ENCODE measurements at regions not wholly inside any gene's neighbourhood (a gene's known extent, or its start where the extent isn't known, plus 50 kb on each side); places are given as distances from the start of the nearest gene placed in this dataset.

GRCh38 chr17:12599186-12599920, 66.3 kb upstream of the MYOCD start:
- Histone ChIP-seq H3K9me2 (no peaks in the 10 kb centered on the region), H3K4me2 (no peak overlapping the region), H3K9ac (no peak overlapping the region), H3K36me3 (replicated peaks in 1 of 2; ENCODE audit: control insufficient read depth in 1 of 2, insufficient read depth in 2 of 2, low read length in 1 of 2) (no peaks in the 10 kb centered on the region), H3K4me1 (ENCODE audit: control insufficient read depth in 1 of 2, insufficient read depth in 2 of 2, low read depth in 1 of 2, low read length in 1 of 2) (no peaks in the 10 kb centered on the region), H4K20me1 (ENCODE audit: insufficient read depth) (no peaks in the 10 kb centered on the region), H3K27me3 (ENCODE audit: insufficient read depth) (peaks cover 19% of the 10 kb centered on the region), H3K4me3 (ENCODE audit: low read depth in 2 of 2, low read length in 1 of 2) (no peak overlapping the region), H3K79me2 (ENCODE audit: insufficient read depth) (no peaks in the 10 kb centered on the region), H3K27ac (ENCODE audit: low read depth in 2 of 2, low read length in 1 of 2) (no peak overlapping the region), H3K9me3 (no peaks in the 10 kb centered on the region), H2AFZ (ENCODE audit: low read depth) (no peak overlapping the region), H3F3A (replicated peaks; ENCODE audit: insufficient read depth) (no peaks in the 10 kb centered on the region)
- WGBS (ENCODE audit: low lambda C conversion rate) = 5% methylated on average over 3 of the region's 3 CpGs
- no peak for DNase-seq
- ChIA-PET POLR2A (no interaction called here), CTCF (interaction anchor here (0.9 kb wide), 1 partner anchor 25 kb away, joined by 4 read pairs; no protein-coding TSS in a partner anchor)
- no peak for TF ChIP-seq RFX5 (IDR thresholded peaks at IDR 0.05; ENCODE audit: low read length)
- no peak for TF ChIP-seq CHD2 (IDR thresholded peaks at IDR 0.05; ENCODE audit: low read length, partially characterized antibody)

- Histone ChIP-seq H3F3A (replicated peaks; ENCODE audit: insufficient read depth) (no peaks in the 10 kb centered on the region), H3K9ac (no peak overlapping the region), H3K4me2 (no peak overlapping the region), H2AFZ (ENCODE audit: low read depth) (no peak overlapping the region), H3K27me3 (ENCODE audit: insufficient read depth) (peaks cover 19% of the 10 kb centered on the region; the same call in 1 of the 2 replicates), H4K20me1 (ENCODE audit: insufficient read depth) (no peaks in the 10 kb centered on the region), H3K27ac (ENCODE audit: low read depth in 2 of 2, low read length in 1 of 2) (no peak overlapping the region), H3K79me2 (ENCODE audit: insufficient read depth) (no peaks in the 10 kb centered on the region), H3K9me3 (no peaks in the 10 kb centered on the region), H3K9me2 (no peaks in the 10 kb centered on the region), H3K4me3 (ENCODE audit: low read depth in 2 of 2, low read length in 1 of 2) (no peak overlapping the region), H3K4me1 (ENCODE audit: control insufficient read depth in 1 of 2, insufficient read depth in 2 of 2, low read depth in 1 of 2, low read length in 1 of 2) (no peaks in the 10 kb centered on the region), H3K36me3 (replicated peaks in 1 of 2; ENCODE audit: control insufficient read depth in 1 of 2, insufficient read depth in 2 of 2, low read length in 1 of 2) (no peaks in the 10 kb centered on the region)
- DNase-seq = no peak
- CTCF ChIA-PET = no interaction called here
- WGBS (ENCODE audit: low lambda C conversion rate) = 12% methylated on average over 2 of the region's 2 CpGs
- POLR2A ChIA-PET = no interaction called here
- TF ChIP-seq NRF1 (IDR thresholded peaks at IDR 0.05; ENCODE audit: low read depth, low read length) (no peak), MXI1 (IDR thresholded peaks at IDR 0.05; ENCODE audit: low read depth, low read length) (no peak), EZH2phosphoT487 (IDR thresholded peaks at IDR 0.05; ENCODE audit: borderline replicate concordance, low read depth) (no peak), FOSL2 (IDR thresholded peaks at IDR 0.05; ENCODE audit: borderline replicate concordance, low read depth) (no peak), TCF12 (IDR thresholded peaks at IDR 0.05) (no peak), USF2 (IDR thresholded peaks at IDR 0.05; ENCODE audit: borderline replicate concordance, low read depth, low read length) (no peak), TAF1 (IDR thresholded peaks at IDR 0.05; ENCODE audit: borderline replicate concordance, low read depth, low read length) (no peak), FOXJ3 (CRISPR knock-in tag; IDR thresholded peaks at IDR 0.05) (no peak), FOXM1 (IDR thresholded peaks at IDR 0.05; ENCODE audit: low read depth) (no peak), CHD2 (IDR thresholded peaks at IDR 0.05; ENCODE audit: low read length, partially characterized antibody) (no peak), RAD21 (IDR thresholded peaks at IDR 0.05; ENCODE audit: low read length) (no peak)
- TF ChIP-seq, protein P1, sequence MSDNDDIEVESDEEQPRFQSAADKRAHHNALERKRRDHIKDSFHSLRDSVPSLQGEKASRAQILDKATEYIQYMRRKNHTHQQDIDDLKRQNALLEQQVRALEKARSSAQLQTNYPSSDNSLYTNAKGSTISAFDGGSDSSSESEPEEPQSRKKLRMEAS (IDR thresholded peaks at IDR 0.05; ENCODE audit: low read depth) = no peak
- TF ChIP-seq, protein P2, sequence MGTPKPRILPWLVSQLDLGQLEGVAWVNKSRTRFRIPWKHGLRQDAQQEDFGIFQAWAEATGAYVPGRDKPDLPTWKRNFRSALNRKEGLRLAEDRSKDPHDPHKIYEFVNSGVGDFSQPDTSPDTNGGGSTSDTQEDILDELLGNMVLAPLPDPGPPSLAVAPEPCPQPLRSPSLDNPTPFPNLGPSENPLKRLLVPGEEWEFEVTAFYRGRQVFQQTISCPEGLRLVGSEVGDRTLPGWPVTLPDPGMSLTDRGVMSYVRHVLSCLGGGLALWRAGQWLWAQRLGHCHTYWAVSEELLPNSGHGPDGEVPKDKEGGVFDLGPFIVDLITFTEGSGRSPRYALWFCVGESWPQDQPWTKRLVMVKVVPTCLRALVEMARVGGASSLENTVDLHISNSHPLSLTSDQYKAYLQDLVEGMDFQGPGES (IDR thresholded peaks at IDR 0.05; ENCODE audit: low read depth, low read length) = no peak
- TF ChIP-seq, protein P3, sequence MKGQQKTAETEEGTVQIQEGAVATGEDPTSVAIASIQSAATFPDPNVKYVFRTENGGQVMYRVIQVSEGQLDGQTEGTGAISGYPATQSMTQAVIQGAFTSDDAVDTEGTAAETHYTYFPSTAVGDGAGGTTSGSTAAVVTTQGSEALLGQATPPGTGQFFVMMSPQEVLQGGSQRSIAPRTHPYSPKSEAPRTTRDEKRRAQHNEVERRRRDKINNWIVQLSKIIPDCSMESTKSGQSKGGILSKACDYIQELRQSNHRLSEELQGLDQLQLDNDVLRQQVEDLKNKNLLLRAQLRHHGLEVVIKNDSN (IDR thresholded peaks at IDR 0.05; ENCODE audit: borderline replicate concordance, low read depth) = no peak
- TF ChIP-seq, protein P4, sequence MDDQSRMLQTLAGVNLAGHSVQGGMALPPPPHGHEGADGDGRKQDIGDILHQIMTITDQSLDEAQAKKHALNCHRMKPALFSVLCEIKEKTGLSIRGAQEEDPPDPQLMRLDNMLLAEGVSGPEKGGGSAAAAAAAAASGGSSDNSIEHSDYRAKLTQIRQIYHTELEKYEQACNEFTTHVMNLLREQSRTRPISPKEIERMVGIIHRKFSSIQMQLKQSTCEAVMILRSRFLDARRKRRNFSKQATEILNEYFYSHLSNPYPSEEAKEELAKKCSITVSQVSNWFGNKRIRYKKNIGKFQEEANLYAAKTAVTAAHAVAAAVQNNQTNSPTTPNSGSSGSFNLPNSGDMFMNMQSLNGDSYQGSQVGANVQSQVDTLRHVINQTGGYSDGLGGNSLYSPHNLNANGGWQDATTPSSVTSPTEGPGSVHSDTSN (IDR thresholded peaks at IDR 0.05) = no peak
Observed at GRCh38 chr17:12600349-12600748, 65.3 kb upstream of the MYOCD start.

Measured in SK-N-SH (cell line).